Spleen (tissue), 7 donors: ENCODE measurements at regions not wholly inside any gene's neighbourhood (a gene's known extent, or its start where the extent isn't known, plus 50 kb on each side); places are given as distances from the start of the nearest gene placed in this dataset.

Source experiments
- CTCF ChIP-seq, 11 experiments: fragments of 200-600 bp in 7 of 11; fragments of 450-650 bp in 4 of 11; sonication (generic) in 4 of 11; IDR thresholded peaks in 8 of 11; conservative IDR thresholded peaks in 3 of 11; 1 replicate in 7 of 11; 2 replicates in 4 of 11; pipeline versions ENCODE4 v1.4.0 to v1.8.0; 2016 to 2021; ENCODE audit warnings: antibody characterized with exemption in 11 of 11, inconsistent platforms in 4 of 11, mild to moderate bottlenecking in 1 of 11
- POLR2A ChIP-seq, 3 donors: fragments of 450-650 bp; IDR thresholded peaks; one replicate each; pipeline ENCODE4 v1.5.1; 2017; ENCODE audit warnings: antibody characterized with exemption in 3 of 3, mild to moderate bottlenecking in 1 of 3
- donor health status: DM: no; HTN: no; CAD: no; lungs with moderate emphysema.
- donor health status: DM: no; HTN: no; CAD: no.
- donor health status: DM: no; HTN: no; CAD: no.

DNA sequence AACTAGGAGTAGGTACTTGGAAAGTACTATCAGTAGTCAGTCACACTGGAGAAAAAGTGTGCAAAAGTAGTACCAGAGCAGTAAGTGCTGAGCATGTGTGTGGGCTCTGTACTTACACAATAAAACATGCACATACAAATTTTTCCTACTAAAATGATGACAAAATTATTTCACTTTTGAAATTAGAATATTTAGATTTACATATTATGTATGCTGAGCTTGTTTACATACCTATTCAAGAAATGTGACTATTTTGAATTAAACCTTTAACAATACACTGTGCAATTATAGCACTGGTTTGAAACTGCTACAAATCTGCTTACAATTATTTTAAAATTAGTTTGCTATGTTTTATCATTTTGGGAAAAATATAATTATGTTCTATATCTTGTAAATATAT lies 2781.6 kb upstream of the PCDH20 start:
- TF ChIP-seq CTCF (IDR thresholded peaks at IDR 0.05 in 8 of 11, conservative IDR thresholded peaks at IDR 0.05 in 3 of 11) (no peak), POLR2A (IDR thresholded peaks at IDR 0.05) (no peak)
